ENCODE measurements at regions not wholly inside any gene's neighbourhood (a gene's known extent, or its start where the extent isn't known, plus 50 kb on each side); places are given as distances from the start of the nearest gene placed in this dataset.

DNA sequence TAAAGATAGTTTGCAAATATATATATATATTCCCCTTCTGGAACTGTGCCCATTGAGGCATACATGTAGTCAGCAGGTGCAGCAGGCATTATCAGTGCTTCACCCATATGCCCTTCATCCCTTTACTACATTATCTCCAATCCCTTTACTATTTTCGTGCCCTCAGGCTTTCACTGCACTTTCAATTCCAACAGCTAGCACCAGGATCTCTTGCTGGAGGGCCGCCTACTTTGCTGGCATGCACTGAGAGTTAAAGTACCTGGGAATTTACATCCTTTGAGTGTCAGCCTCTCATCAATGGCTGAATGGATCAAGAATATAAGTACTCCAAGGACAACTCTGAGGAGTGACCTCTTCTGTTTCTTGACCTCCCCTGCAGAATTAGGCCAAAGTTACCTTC lies 222.1 kb upstream of the CFAP20DC start (continued):
- TF ChIP-seq, protein P1, sequence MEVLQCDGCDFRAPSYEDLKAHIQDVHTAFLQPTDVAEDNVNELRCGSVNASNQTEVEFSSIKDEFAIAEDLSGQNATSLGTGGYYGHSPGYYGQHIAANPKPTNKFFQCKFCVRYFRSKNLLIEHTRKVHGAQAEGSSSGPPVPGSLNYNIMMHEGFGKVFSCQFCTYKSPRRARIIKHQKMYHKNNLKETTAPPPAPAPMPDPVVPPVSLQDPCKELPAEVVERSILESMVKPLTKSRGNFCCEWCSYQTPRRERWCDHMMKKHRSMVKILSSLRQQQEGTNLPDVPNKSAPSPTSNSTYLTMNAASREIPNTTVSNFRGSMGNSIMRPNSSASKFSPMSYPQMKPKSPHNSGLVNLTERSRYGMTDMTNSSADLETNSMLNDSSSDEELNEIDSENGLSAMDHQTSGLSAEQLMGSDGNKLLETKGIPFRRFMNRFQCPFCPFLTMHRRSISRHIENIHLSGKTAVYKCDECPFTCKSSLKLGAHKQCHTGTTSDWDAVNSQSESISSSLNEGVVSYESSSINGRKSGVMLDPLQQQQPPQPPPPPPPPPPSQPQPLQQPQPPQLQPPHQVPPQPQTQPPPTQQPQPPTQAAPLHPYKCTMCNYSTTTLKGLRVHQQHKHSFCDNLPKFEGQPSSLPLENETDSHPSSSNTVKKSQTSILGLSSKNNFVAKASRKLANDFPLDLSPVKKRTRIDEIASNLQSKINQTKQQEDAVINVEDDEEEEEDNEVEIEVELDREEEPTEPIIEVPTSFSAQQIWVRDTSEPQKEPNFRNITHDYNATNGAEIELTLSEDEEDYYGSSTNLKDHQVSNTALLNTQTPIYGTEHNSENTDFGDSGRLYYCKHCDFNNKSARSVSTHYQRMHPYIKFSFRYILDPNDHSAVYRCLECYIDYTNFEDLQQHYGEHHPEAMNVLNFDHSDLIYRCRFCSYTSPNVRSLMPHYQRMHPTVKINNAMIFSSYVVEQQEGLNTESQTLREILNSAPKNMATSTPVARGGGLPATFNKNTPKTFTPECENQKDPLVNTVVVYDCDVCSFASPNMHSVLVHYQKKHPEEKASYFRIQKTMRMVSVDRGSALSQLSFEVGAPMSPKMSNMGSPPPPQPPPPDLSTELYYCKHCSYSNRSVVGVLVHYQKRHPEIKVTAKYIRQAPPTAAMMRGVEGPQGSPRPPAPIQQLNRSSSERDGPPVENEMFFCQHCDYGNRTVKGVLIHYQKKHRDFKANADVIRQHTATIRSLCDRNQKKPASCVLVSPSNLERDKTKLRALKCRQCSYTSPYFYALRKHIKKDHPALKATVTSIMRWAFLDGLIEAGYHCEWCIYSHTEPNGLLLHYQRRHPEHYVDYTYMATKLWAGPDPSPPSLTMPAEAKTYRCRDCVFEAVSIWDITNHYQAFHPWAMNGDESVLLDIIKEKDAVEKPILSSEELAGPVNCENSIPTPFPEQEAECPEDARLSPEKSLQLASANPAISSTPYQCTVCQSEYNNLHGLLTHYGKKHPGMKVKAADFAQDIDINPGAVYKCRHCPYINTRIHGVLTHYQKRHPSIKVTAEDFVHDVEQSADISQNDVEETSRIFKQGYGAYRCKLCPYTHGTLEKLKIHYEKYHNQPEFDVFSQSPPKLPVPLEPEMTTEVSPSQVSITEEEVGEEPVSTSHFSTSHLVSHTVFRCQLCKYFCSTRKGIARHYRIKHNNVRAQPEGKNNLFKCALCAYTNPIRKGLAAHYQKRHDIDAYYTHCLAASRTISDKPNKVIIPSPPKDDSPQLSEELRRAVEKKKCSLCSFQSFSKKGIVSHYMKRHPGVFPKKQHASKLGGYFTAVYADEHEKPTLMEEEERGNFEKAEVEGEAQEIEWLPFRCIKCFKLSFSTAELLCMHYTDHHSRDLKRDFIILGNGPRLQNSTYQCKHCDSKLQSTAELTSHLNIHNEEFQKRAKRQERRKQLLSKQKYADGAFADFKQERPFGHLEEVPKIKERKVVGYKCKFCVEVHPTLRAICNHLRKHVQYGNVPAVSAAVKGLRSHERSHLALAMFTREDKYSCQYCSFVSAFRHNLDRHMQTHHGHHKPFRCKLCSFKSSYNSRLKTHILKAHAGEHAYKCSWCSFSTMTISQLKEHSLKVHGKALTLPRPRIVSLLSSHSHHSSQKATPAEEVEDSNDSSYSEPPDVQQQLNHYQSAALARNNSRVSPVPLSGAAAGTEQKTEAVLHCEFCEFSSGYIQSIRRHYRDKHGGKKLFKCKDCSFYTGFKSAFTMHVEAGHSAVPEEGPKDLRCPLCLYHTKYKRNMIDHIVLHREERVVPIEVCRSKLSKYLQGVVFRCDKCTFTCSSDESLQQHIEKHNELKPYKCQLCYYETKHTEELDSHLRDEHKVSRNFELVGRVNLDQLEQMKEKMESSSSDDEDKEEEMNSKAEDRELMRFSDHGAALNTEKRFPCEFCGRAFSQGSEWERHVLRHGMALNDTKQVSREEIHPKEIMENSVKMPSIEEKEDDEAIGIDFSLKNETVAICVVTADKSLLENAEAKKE (CRISPR knock-in tag; IDR thresholded peaks at IDR 0.05) = no peak

DNA sequence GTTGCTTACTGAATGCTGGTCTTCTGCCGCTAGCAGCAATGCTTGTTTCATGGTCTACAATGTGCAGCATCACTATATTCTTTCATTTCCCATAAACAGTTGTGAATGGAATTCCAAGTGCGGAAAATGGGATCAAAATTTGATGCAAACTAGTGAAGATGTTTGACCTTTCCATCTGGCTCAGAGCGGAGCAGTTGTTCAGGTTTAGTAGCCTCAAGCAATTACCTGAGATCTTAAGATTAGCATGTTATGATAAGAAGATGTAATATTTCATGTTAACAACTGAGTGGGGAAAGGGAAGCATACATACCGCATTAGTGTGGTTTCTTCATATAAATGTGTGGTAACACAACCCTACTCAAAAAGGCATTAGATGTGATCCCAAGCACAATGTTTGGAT lies 221.1 kb upstream of the CFAP20DC start:
- Mint-ChIP-seq H3K4me3 (no peak overlapping the region), H3K9me3 (no peaks in the 10 kb centered on the region), H3K27ac (no peak overlapping the region), H3K4me1 (no peaks in the 10 kb centered on the region), H3K27me3 (ENCODE audit: insufficient read depth, low read depth, poor library complexity) (peaks cover 2% of the 10 kb centered on the region), H3K36me3 (ENCODE audit: low read depth) (no peaks in the 10 kb centered on the region)
- Histone ChIP-seq H3F3A (replicated peaks; ENCODE audit: low read depth) (no peaks in the 10 kb centered on the region), H3K4me3 (no peak overlapping the region), H3K9me2 (ENCODE audit: insufficient read depth) (peaks cover 5% of the 10 kb centered on the region; the same call in 1 of the 2 replicates), H3K79me2 (replicated peaks; ENCODE audit: insufficient read depth) (no peaks in the 10 kb centered on the region), H3K4me2 (no peak overlapping the region), H3K27ac (ENCODE audit: low read depth) (no peak overlapping the region), H3K36me3 (ENCODE audit: insufficient read depth) (no peaks in the 10 kb centered on the region), H3K27me3 (ENCODE audit: insufficient read depth) (no peaks in the 10 kb centered on the region), H3K4me1 (ENCODE audit: insufficient read depth) (no peaks in the 10 kb centered on the region), H4K20me1 (replicated peaks; ENCODE audit: insufficient read depth) (no peaks in the 10 kb centered on the region), H2AFZ (no peak overlapping the region)
- no peak for ATAC-seq
- TF ChIP-seq STAT1 (IDR thresholded peaks at IDR 0.05; ENCODE audit: unreplicated experiment) = no peak
- no peak for TF ChIP-seq JUNB (IDR thresholded peaks at IDR 0.05; ENCODE audit: unreplicated experiment)
- DNase-seq (ENCODE audit: low spot score) = no peak

DNA sequence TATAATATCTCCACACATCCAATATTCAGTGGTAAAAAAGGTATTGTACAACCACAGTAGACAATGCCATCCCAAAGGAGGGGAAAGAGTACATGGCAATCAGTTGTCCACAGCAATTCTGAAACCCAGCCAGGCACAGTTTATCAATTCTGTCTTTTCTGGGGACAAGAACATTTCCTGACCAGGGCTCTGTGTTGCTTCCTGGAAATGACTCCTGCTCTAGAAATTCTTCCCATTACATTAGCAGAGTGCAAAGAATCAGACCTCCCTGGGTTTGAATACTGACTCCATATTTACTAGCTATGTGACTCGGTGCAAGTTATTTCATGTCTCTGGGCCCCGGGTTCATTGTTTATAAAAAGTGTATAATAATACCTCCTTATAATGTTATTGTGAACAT lies 220.4 kb upstream of the CFAP20DC start:
- H3K9me3 Mint-ChIP-seq = no peaks in the 10 kb centered on the region
- no peaks in the 10 kb centered on the region for H4K20me1 ChIP-seq (replicated peaks; ENCODE audit: insufficient read depth)
- H2AFZ ChIP-seq = no peak overlapping the region
- no peaks in the 10 kb centered on the region for H3F3A ChIP-seq (replicated peaks; ENCODE audit: low read depth)
- H3K4me1 Mint-ChIP-seq = no peaks in the 10 kb centered on the region
- no peak overlapping the region for H3K27ac ChIP-seq (ENCODE audit: low read depth)
- ATAC-seq (no peak), DNase-seq (ENCODE audit: low spot score) (no peak)
- no peak overlapping the region for H3K4me3 ChIP-seq
- H3K4me3 Mint-ChIP-seq = no peak overlapping the region
- H3K36me3 Mint-ChIP-seq (ENCODE audit: low read depth) = no peaks in the 10 kb centered on the region
- H3K4me1 ChIP-seq (ENCODE audit: insufficient read depth) = no peaks in the 10 kb centered on the region
- H3K27ac Mint-ChIP-seq = no peak overlapping the region
- H3K79me2 ChIP-seq (replicated peaks; ENCODE audit: insufficient read depth) = no peaks in the 10 kb centered on the region
- peaks cover 5% of the 10 kb centered on the region; the same call in 1 of the 2 replicates for H3K9me2 ChIP-seq (ENCODE audit: insufficient read depth)
- no peaks in the 10 kb centered on the region for H3K27me3 ChIP-seq (ENCODE audit: insufficient read depth)
- H3K27me3 Mint-ChIP-seq (ENCODE audit: insufficient read depth, low read depth, poor library complexity) = peaks cover 2% of the 10 kb centered on the region
- H3K4me2 ChIP-seq = no peak overlapping the region
- no peaks in the 10 kb centered on the region for H3K36me3 ChIP-seq (ENCODE audit: insufficient read depth)
- TF ChIP-seq, protein P1 (CRISPR knock-in tag; IDR thresholded peaks at IDR 0.05) = no peak
- no peak for TF ChIP-seq ZNF114 (CRISPR knock-in tag; IDR thresholded peaks at IDR 0.05)
- no peak for TF ChIP-seq STAT1 (IDR thresholded peaks at IDR 0.05; ENCODE audit: unreplicated experiment)
- no peak for TF ChIP-seq EZH2phosphoT487 (IDR thresholded peaks at IDR 0.05; ENCODE audit: unreplicated experiment)
